ENCODE measurements at regions not wholly inside any gene's neighbourhood (a gene's known extent, or its start where the extent isn't known, plus 50 kb on each side); places are given as distances from the start of the nearest gene placed in this dataset.

DNA sequence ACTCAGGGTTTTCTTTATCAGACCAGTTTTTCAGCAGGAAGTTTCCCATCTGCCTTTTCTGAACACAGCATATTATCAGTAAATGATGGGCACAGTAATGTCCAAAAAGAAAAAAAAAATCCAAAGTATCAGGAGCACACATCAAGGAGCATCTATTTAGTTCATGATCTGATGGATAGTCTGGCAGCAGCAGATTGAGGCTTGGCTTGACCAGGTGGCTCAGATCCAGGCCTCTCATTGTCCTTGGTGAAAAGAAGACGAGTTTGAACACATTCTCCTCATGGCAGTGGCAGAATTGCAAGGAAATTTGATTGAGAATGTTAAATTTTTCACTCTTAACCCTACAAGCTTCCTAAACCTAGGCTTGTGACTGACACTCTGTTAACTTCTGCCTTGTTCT lies 192.9 kb downstream of the OXSM start:
- TF ChIP-seq, protein P1, sequence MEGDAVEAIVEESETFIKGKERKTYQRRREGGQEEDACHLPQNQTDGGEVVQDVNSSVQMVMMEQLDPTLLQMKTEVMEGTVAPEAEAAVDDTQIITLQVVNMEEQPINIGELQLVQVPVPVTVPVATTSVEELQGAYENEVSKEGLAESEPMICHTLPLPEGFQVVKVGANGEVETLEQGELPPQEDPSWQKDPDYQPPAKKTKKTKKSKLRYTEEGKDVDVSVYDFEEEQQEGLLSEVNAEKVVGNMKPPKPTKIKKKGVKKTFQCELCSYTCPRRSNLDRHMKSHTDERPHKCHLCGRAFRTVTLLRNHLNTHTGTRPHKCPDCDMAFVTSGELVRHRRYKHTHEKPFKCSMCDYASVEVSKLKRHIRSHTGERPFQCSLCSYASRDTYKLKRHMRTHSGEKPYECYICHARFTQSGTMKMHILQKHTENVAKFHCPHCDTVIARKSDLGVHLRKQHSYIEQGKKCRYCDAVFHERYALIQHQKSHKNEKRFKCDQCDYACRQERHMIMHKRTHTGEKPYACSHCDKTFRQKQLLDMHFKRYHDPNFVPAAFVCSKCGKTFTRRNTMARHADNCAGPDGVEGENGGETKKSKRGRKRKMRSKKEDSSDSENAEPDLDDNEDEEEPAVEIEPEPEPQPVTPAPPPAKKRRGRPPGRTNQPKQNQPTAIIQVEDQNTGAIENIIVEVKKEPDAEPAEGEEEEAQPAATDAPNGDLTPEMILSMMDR (conservative IDR thresholded peaks at IDR 0.05; ENCODE audit: low read depth, low read length), result no peak
- TF ChIP-seq EZH2phosphoT487 (IDR thresholded peaks at IDR 0.05; ENCODE audit: borderline replicate concordance, low read length) (no peak), EZH2 (IDR thresholded peaks at IDR 0.05; ENCODE audit: low read length, unreplicated experiment) (no peak)
